ENCODE measurements at regions not wholly inside any gene's neighbourhood (a gene's known extent, or its start where the extent isn't known, plus 50 kb on each side); places are given as distances from the start of the nearest gene placed in this dataset.

- TF ChIP-seq TAF1 (IDR thresholded peaks at IDR 0.05; ENCODE audit: borderline replicate concordance, insufficient read depth, low read length) (no peak), POLR2AphosphoS5 (IDR thresholded peaks at IDR 0.05; ENCODE audit: low read depth, low read length) (no peak), FOXP2 (optimal IDR thresholded peaks at IDR 0.05; ENCODE audit: borderline replicate concordance, extremely low read depth, extremely low read length, insufficient read depth) (no peak), REST (IDR thresholded peaks at IDR 0.05; ENCODE audit: insufficient read depth in 1 of 2, low read depth in 2 of 2, low read length in 2 of 2) (no peak), SIN3A (IDR thresholded peaks at IDR 0.05; ENCODE audit: borderline replicate concordance, insufficient read depth, low read length) (no peak)
These were observed 205.2 kb upstream of the RPL38 start for GRCh38 chr17:73998249-73998648.

GRCh38 chr17:73998653-73999645, 204.5 kb upstream of the RPL38 start:
- no peak for TF ChIP-seq FOXP2 (optimal IDR thresholded peaks at IDR 0.05; ENCODE audit: borderline replicate concordance, extremely low read depth, extremely low read length, insufficient read depth)
- no peak for TF ChIP-seq POLR2AphosphoS5 (IDR thresholded peaks at IDR 0.05; ENCODE audit: low read depth, low read length)
- no peak for TF ChIP-seq SIN3A (IDR thresholded peaks at IDR 0.05; ENCODE audit: borderline replicate concordance, insufficient read depth, low read length)
- no peak for TF ChIP-seq TAF1 (IDR thresholded peaks at IDR 0.05; ENCODE audit: borderline replicate concordance, insufficient read depth, low read length)
- no peak for TF ChIP-seq REST (IDR thresholded peaks at IDR 0.05; ENCODE audit: insufficient read depth in 1 of 2, low read depth in 2 of 2, low read length in 2 of 2)

- TF ChIP-seq TAF1 (IDR thresholded peaks at IDR 0.05; ENCODE audit: borderline replicate concordance, insufficient read depth, low read length) (no peak), FOXP2 (optimal IDR thresholded peaks at IDR 0.05; ENCODE audit: borderline replicate concordance, extremely low read depth, extremely low read length, insufficient read depth) (no peak), SIN3A (IDR thresholded peaks at IDR 0.05; ENCODE audit: borderline replicate concordance, insufficient read depth, low read length) (no peak), POLR2AphosphoS5 (IDR thresholded peaks at IDR 0.05; ENCODE audit: low read depth, low read length) (no peak), REST (IDR thresholded peaks at IDR 0.05; ENCODE audit: insufficient read depth in 1 of 2, low read depth in 2 of 2, low read length in 2 of 2) (no peak)
These were observed 202.3 kb upstream of the RPL38 start for GRCh38 chr17:74001145-74001544.

- TF ChIP-seq REST (IDR thresholded peaks at IDR 0.05; ENCODE audit: insufficient read depth in 1 of 2, low read depth in 2 of 2, low read length in 2 of 2) (no peak), TAF1 (IDR thresholded peaks at IDR 0.05; ENCODE audit: borderline replicate concordance, insufficient read depth, low read length) (no peak)
These were observed 201.2 kb upstream of the RPL38 start for GRCh38 chr17:74002241-74002640.

Measured in PFSK-1 (cell line).